H1 (cell line): ENCODE measurements at regions not wholly inside any gene's neighbourhood (a gene's known extent, or its start where the extent isn't known, plus 50 kb on each side); places are given as distances from the start of the nearest gene placed in this dataset.

Experiments
- GABPA ChIP-seq: IDR thresholded peaks from 2 replicates; pipeline ENCODE4 v1.6.1; 2011; ENCODE audit warnings: mild to moderate bottlenecking, low read length, moderate library complexity, borderline replicate concordance; ENCODE audit not compliant: insufficient read depth
- NRF1 ChIP-seq: IDR thresholded peaks from 2 replicates; pipeline ENCODE4 v1.6.1; 2011; ENCODE audit warnings: mild to moderate bottlenecking, low read depth, low read length, improper control_type of control experiment
- POLR2AphosphoS5 ChIP-seq: IDR thresholded peaks from 2 replicates; pipeline ENCODE4 v1.6.1; 2011; ENCODE audit warnings: low read depth, low read length
- TF ChIP-seq, protein P1 (sequence below), 3 experiments: IDR thresholded peaks; 1 replicate in 2 of 3; 2 replicates in 1 of 3; pipeline versions ENCODE4 v1.5.1 to v1.6.1; 2011; ENCODE audit warnings: low read length in 3 of 3, mild to moderate bottlenecking in 3 of 3, inconsistent platforms in 2 of 3, low read depth in 1 of 3, moderate library complexity in 1 of 3; ENCODE audit not compliant: insufficient read depth in 1 of 3; ENCODE audit errors: control extremely low read depth in 1 of 3

DNA sequence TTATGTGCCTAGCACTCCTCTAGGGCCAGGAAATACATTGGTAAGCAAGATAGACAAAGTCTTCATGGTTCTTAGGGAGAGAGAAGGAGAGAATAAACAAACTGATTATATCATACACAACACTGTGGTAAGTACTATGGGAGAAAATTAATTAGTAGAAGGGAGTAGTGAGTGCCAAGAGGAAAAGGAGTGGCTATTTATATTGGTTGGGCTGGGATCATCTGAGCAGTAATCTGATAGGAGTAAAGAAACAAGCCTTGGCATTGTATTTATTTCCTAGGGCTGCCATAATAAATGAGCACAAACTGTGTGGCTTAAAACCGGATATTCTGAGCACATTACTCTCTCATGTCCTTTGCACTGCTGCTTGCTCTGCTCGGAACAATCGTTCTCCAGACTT is 158.1 kb upstream of the PHF14 start:
- TF ChIP-seq, protein P1, sequence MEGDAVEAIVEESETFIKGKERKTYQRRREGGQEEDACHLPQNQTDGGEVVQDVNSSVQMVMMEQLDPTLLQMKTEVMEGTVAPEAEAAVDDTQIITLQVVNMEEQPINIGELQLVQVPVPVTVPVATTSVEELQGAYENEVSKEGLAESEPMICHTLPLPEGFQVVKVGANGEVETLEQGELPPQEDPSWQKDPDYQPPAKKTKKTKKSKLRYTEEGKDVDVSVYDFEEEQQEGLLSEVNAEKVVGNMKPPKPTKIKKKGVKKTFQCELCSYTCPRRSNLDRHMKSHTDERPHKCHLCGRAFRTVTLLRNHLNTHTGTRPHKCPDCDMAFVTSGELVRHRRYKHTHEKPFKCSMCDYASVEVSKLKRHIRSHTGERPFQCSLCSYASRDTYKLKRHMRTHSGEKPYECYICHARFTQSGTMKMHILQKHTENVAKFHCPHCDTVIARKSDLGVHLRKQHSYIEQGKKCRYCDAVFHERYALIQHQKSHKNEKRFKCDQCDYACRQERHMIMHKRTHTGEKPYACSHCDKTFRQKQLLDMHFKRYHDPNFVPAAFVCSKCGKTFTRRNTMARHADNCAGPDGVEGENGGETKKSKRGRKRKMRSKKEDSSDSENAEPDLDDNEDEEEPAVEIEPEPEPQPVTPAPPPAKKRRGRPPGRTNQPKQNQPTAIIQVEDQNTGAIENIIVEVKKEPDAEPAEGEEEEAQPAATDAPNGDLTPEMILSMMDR (IDR thresholded peaks at IDR 0.05; ENCODE audit: control extremely low read depth in 1 of 3, insufficient read depth in 1 of 3, low read depth in 1 of 3, low read length in 3 of 3) = no peak
- TF ChIP-seq NRF1 = no peak
- no peak for TF ChIP-seq POLR2AphosphoS5
- no peak for TF ChIP-seq GABPA
